ENCODE measurements at regions not wholly inside any gene's neighbourhood (a gene's known extent, or its start where the extent isn't known, plus 50 kb on each side); places are given as distances from the start of the nearest gene placed in this dataset.

- POLR2A ChIA-PET = no interaction called here
- no peak for FAIRE-seq
- WGBS (ENCODE audit: missing lambda C conversion rate) = 25% methylated on average over 4 of the region's 4 CpGs
- DNase-seq (ENCODE audit: low read depth in 1 of 2, low spot score in 1 of 2) = no peak
- Histone ChIP-seq H3K4me3 (no peak overlapping the region), H3K4me2 (no peak overlapping the region), H3K27ac (no peak overlapping the region), H3K9me3 (peaks cover 52% of the 10 kb centered on the region), H3K4me1 (no peaks in the 10 kb centered on the region)
- ATAC-seq = no peak
- TF ChIP-seq ZSCAN20 (CRISPR knock-in tag; IDR thresholded peaks at IDR 0.05) = no peak
- no peak for TF ChIP-seq EHMT2 (IDR thresholded peaks at IDR 0.05; ENCODE audit: low read depth)
- TF ChIP-seq CBX2 (IDR thresholded peaks at IDR 0.05; ENCODE audit: borderline replicate concordance, low read depth) = no peak
- TF ChIP-seq POLR2A (IDR thresholded peaks at IDR 0.05; ENCODE audit: low read length) = no peak
- TF ChIP-seq FOSB (CRISPR knock-in tag; IDR thresholded peaks at IDR 0.05) = no peak
- CTCF ChIA-PET = interaction anchor here (0.6 to 1.2 kb wide), 3 partner anchors 38 to 311 kb away, joined by 3 to 4 read pairs (median 3); no protein-coding TSS in a partner anchor
These were observed 65.4 kb upstream of the NNAT start for GRCh38 chr20:37455659-37456058.

- no peak for ATAC-seq
- TF ChIP-seq ESRRA (IDR thresholded peaks at IDR 0.05; ENCODE audit: borderline replicate concordance, low read length) = no peak
- TF ChIP-seq HOXB13 (CRISPR knock-in tag; IDR thresholded peaks at IDR 0.05; ENCODE audit: low read depth) = no peak
- no peak overlapping the region for H3K27ac ChIP-seq
- H3K4me1 ChIP-seq = no peaks in the 10 kb centered on the region
- H3K4me3 ChIP-seq = no peak overlapping the region
- POLR2A ChIA-PET = no interaction called here
- peaks cover 52% of the 10 kb centered on the region for H3K9me3 ChIP-seq
- WGBS (ENCODE audit: missing lambda C conversion rate) = 3% methylated on average over 2 of the region's 2 CpGs
- DNase-seq (ENCODE audit: low read depth in 1 of 2, low spot score in 1 of 2) = no peak
- FAIRE-seq = no peak
- CTCF ChIA-PET = no interaction called here
- no peak overlapping the region for H3K4me2 ChIP-seq
These were observed 64.1 kb upstream of the NNAT start for GRCh38 chr20:37456948-37457347.

GRCh38 chr20:37457921-37458320, 63.1 kb upstream of the NNAT start:
- TF ChIP-seq ZC3H11A (IDR thresholded peaks at IDR 0.05) = no peak
- H3K4me3 ChIP-seq = no peak overlapping the region
- POLR2A ChIA-PET = no interaction called here
- DNase-seq (ENCODE audit: low read depth in 1 of 2, low spot score in 1 of 2) (no peak), ATAC-seq (no peak), FAIRE-seq (no peak)
- peaks cover 52% of the 10 kb centered on the region for H3K9me3 ChIP-seq
- H3K27ac ChIP-seq = no peak overlapping the region
- H3K4me2 ChIP-seq = no peak overlapping the region
- H3K4me1 ChIP-seq = no peaks in the 10 kb centered on the region
- WGBS (ENCODE audit: missing lambda C conversion rate) = 41% methylated on average over 2 of the region's 2 CpGs
- CTCF ChIA-PET = interaction anchor here (0.7 kb wide), 1 partner anchor 11 kb away, joined by 3 read pairs; no protein-coding TSS in a partner anchor

- TF ChIP-seq EP300 (IDR thresholded peaks at IDR 0.05) (no peak), CBX2 (IDR thresholded peaks at IDR 0.05; ENCODE audit: borderline replicate concordance, low read depth) (no peak), CEBPB (IDR thresholded peaks at IDR 0.05) (no peak), TFCP2L1 (CRISPR knock-in tag; IDR thresholded peaks at IDR 0.05) (no peak), ZNF302 (CRISPR knock-in tag; IDR thresholded peaks at IDR 0.05) (no peak), HOXA7 (CRISPR knock-in tag; IDR thresholded peaks at IDR 0.05) (no peak), NR3C1 (IDR thresholded peaks at IDR 0.05) (no peak), HES2 (IDR thresholded peaks at IDR 0.05) (no peak), RNF2 (IDR thresholded peaks at IDR 0.05; ENCODE audit: borderline replicate concordance, low read depth) (no peak), SREBF2 (IDR thresholded peaks at IDR 0.05) (no peak), HOXB13 (CRISPR knock-in tag; IDR thresholded peaks at IDR 0.05; ENCODE audit: low read depth) (no peak), HMGXB4 (CRISPR knock-in tag; IDR thresholded peaks at IDR 0.05; ENCODE audit: borderline replicate concordance) (no peak), GATA3 (IDR thresholded peaks at IDR 0.05; ENCODE audit: borderline replicate concordance) (no peak), CHD4 (IDR thresholded peaks at IDR 0.05; ENCODE audit: borderline replicate concordance) (no peak), FOSB (CRISPR knock-in tag; IDR thresholded peaks at IDR 0.05) (no peak), SMC3 (IDR thresholded peaks at IDR 0.05) (no peak), POLR2A (IDR thresholded peaks at IDR 0.05; ENCODE audit: low read length) (no peak), BHLHE40 (IDR thresholded peaks at IDR 0.05; ENCODE audit: low read depth, low read length) (no peak), EHF (CRISPR knock-in tag; IDR thresholded peaks at IDR 0.05) (no peak)
- Histone ChIP-seq H3K4me2 (no peak overlapping the region), H3K4me1 (no peaks in the 10 kb centered on the region), H3K4me3 (no peak overlapping the region), H3K9me3 (peaks cover 52% of the 10 kb centered on the region), H3K27ac (no peak overlapping the region)
- FAIRE-seq (no peak), DNase-seq (ENCODE audit: low read depth in 1 of 2, low spot score in 1 of 2) (no peak), ATAC-seq (no peak)
- ChIA-PET CTCF (interaction anchor here (0.7 kb wide), 1 partner anchor 10 kb away, joined by 3 read pairs; no protein-coding TSS in a partner anchor), POLR2A (no interaction called here)
- 26% methylated on average over 3 of the region's 3 CpGs for WGBS (ENCODE audit: missing lambda C conversion rate)
These were observed 62.3 kb upstream of the NNAT start for GRCh38 chr20:37458761-37459160.
